Right lobe of liver (tissue), 6 donors: ENCODE measurements at regions not wholly inside any gene's neighbourhood (a gene's known extent, or its start where the extent isn't known, plus 50 kb on each side); places are given as distances from the start of the nearest gene placed in this dataset.

Experiments used
- ATAC-seq, 4 donors: fragments of 200-7000 bp; cut with Tn5 transposase; one replicate each; pipeline ENCODE4 v1.9.1; 2020; ENCODE audit warnings: mild to moderate bottlenecking in 4 of 4, moderate library complexity in 4 of 4
- DNase-seq, 3 donors: peaks; one replicate each; pipeline ENCODE4 v3.0.0-alpha.2; 2020
- H3K27ac ChIP-seq, 3 donors: fragments of 200-600 bp; one replicate each; pipeline ENCODE4 v1.8.0; 2022
- H3K27me3 ChIP-seq, 2 donors: fragments of 200-600 bp; one replicate each; pipeline ENCODE4 v1.8.0; 2022
- H3K36me3 ChIP-seq, 4 donors: fragments of 200-600 bp; sonication (generic) in 1 of 4; one replicate each; pipeline versions ENCODE4 v1.5.1 to v1.8.0; 2017 to 2022; ENCODE audit warnings: control low read depth in 1 of 4
- H3K4me1 ChIP-seq, 4 donors: fragments of 200-600 bp; sonication (generic) in 1 of 4; one replicate each; pipeline versions ENCODE4 v1.5.1 to v1.8.0; 2017 to 2022; ENCODE audit warnings: control low read depth in 1 of 4
- H3K4me3 ChIP-seq, 3 donors: fragments of 200-600 bp; one replicate each; pipeline ENCODE4 v1.8.0; 2022
- H3K9me3 ChIP-seq, 4 donors: fragments of 200-600 bp; sonication (generic) in 1 of 4; one replicate each; pipeline versions ENCODE4 v1.5.1 to v1.8.0; 2017 to 2022; ENCODE audit warnings: control low read depth in 1 of 4
- POLR2A ChIP-seq: fragments of 450-650 bp; IDR thresholded peaks from one replicate; pipeline ENCODE4 v1.6.1; 2017; ENCODE audit warnings: antibody characterized with exemption, mild to moderate bottlenecking
- WGBS: methylation state at CpG from one replicate; pipeline ENCODE4 v1.1.6; 2018; ENCODE audit warnings: low coverage, low lambda C conversion rate; ENCODE audit not compliant: insufficient coverage; ENCODE audit errors: missing lambda C conversion rate; 5-methylcytosine and 5-hydroxymethylcytosine counted together
- intact Hi-C, 2 donors: fragments of 100-400 bp; cut with DNase I; formaldehyde crosslinking; loops; one replicate each; pipeline versions ENCODE4 v1.11.2 to v1.14.1; 2022
- TF ChIP-seq, protein P1 (sequence below), 4 donors: fragments of 200-600 bp in 3 of 4; fragments of 450-650 bp in 1 of 4; IDR thresholded peaks; one replicate each; pipeline versions ENCODE4 v1.5.1 to v1.8.0; 2016 to 2022; ENCODE audit warnings: antibody characterized with exemption in 4 of 4, mild to moderate bottlenecking in 2 of 4
- donor health status: DM: no; HTN: yes; CAD: no.
- donor health status: DM: no; HTN: no; CAD: no.
- donor health status: DM: no; HTN: no; CAD: no.
- donor health status: DM: no; HTN: yes; CAD: no.
- donor health status: DM: no; HTN: yes; CAD: no.

DNA sequence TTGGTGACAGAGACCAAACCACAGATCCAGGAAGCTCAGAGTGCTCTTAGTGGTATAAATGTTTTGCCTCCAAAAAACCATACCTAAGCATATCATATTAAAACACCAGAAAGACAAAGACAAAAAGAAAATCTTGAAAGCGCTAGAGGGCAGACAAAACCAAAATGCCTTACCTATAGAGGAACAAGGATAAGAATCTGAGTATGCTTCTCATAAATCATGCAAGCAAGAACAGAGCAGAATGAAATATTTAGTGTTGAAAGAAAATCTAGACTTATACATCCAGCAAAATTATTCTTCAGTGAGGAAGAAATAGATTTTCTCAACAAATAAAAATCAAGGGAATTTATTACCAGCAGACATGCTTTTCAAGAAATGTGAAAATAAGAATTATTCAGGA lies 941.0 kb upstream of the INTU start:
- Histone ChIP-seq H3K36me3 (no peaks in the 10 kb centered on the region), H3K27ac (no peak overlapping the region), H3K4me3 (no peak overlapping the region), H3K4me1 (no peaks in the 10 kb centered on the region), H3K9me3 (no peaks in the 10 kb centered on the region), H3K27me3 (no peaks in the 10 kb centered on the region)
- WGBS = 50% methylated on average over 1 of the region's 1 CpG
- TF ChIP-seq POLR2A = no peak
- TF ChIP-seq, protein P1, sequence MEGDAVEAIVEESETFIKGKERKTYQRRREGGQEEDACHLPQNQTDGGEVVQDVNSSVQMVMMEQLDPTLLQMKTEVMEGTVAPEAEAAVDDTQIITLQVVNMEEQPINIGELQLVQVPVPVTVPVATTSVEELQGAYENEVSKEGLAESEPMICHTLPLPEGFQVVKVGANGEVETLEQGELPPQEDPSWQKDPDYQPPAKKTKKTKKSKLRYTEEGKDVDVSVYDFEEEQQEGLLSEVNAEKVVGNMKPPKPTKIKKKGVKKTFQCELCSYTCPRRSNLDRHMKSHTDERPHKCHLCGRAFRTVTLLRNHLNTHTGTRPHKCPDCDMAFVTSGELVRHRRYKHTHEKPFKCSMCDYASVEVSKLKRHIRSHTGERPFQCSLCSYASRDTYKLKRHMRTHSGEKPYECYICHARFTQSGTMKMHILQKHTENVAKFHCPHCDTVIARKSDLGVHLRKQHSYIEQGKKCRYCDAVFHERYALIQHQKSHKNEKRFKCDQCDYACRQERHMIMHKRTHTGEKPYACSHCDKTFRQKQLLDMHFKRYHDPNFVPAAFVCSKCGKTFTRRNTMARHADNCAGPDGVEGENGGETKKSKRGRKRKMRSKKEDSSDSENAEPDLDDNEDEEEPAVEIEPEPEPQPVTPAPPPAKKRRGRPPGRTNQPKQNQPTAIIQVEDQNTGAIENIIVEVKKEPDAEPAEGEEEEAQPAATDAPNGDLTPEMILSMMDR (IDR thresholded peaks at IDR 0.05) = no peak
- intact Hi-C loops = no loop called here
- DNase-seq = no peak
- ATAC-seq = no peak

DNA sequence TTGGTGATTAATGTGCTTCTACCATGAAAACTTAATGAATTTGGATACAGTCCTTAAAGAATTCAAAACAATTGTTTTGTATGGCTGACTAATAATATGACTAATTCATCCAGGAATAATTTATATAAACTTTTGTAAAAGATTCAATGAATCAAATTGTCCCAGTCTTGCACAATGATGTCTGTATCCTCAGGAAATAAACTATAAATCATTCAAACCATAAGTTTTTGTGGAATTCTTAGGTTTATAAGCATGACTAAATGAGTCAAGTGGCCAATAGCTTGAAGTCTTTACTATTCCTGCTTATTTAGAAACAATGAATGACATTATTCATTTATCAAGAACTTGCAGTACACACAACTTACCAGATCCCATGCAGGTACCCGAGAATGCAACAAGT lies 935.0 kb upstream of the INTU start:
- Histone ChIP-seq H3K4me1 (no peaks in the 10 kb centered on the region), H3K27ac (no peak overlapping the region), H3K27me3 (no peaks in the 10 kb centered on the region), H3K4me3 (no peak overlapping the region), H3K9me3 (no peaks in the 10 kb centered on the region), H3K36me3 (no peaks in the 10 kb centered on the region)
- TF ChIP-seq POLR2A = no peak
- TF ChIP-seq, protein P1 (IDR thresholded peaks at IDR 0.05) = no peak
- DNase-seq = no peak
- intact Hi-C loops = no loop called here
- ATAC-seq = no peak
- WGBS = 37% methylated on average over 1 of the region's 1 CpG

DNA sequence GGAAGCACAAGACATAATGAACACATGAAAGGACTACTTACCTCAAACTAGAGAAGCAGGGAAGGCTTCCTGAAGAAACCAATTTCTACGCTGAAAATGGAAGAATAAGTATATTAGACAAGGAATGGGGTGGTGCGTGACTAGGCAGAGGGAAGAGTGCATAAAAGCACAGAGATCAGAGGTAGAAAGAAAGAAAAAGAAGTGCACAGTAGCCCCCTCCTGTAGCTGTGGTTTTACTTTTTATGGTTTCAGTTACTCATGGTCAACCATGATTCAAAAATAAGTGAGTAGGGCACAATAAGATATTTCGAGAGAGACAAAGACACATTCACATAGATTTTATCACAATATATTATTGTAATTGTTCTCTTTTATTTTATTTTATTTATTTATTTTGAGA lies 934.5 kb upstream of the INTU start:
- TF ChIP-seq, protein P1 (IDR thresholded peaks at IDR 0.05) = no peak
- no peak for TF ChIP-seq POLR2A
- Histone ChIP-seq H3K4me1 (no peaks in the 10 kb centered on the region), H3K36me3 (no peaks in the 10 kb centered on the region), H3K27ac (no peak overlapping the region), H3K4me3 (no peak overlapping the region), H3K9me3 (no peaks in the 10 kb centered on the region), H3K27me3 (no peaks in the 10 kb centered on the region)
- 46% methylated on average over 3 of the region's 3 CpGs for WGBS
- intact Hi-C loops = no loop called here
- DNase-seq = no peak
- ATAC-seq = no peak

DNA sequence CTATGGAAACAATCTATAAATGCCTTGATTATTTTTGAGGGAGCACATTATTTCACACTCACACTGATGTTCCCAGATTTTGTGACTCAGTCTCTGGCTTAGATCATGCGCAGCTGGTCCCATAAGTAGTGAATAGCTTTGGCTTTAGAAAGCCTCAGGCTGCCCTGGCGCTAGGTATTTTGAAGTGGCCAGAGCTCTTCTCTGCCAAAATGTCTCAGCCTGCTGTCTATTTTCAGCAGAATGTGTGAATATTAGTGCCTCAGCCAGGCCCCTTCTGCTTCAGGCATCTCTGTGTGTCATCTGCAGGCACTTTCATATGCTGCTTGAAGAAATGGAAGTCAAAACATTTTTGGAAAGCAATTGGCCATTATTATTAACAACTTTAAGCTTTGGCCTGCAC lies 931.0 kb upstream of the INTU start:
- Histone ChIP-seq H3K9me3 (no peaks in the 10 kb centered on the region), H3K27ac (no peak overlapping the region), H3K36me3 (no peaks in the 10 kb centered on the region), H3K4me1 (no peaks in the 10 kb centered on the region), H3K4me3 (no peak overlapping the region), H3K27me3 (no peaks in the 10 kb centered on the region)
- intact Hi-C loops = no loop called here
- TF ChIP-seq, protein P1 (IDR thresholded peaks at IDR 0.05) = no peak
- TF ChIP-seq POLR2A = no peak
- 72% methylated on average over 2 of the region's 2 CpGs for WGBS
- no peak for ATAC-seq
- DNase-seq = no peak

DNA sequence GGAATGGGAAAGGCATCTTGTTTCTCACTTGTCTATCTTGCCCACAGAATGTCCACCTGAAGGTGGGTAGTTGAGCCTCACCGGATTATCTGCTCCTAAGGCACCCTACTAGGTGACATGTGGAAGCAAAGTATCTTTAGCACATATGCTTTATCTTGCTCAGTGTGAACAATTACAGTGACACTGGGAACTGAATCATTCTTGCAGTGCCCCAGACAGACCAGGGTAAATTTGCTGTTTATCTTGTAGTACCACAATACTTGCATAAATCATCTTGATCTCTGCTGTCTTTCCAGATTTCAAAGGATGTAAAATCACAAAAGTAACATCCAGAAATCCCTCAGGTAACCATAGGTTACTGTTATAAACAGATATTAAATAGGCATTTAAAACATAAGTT lies 930.0 kb upstream of the INTU start:
- TF ChIP-seq POLR2A = no peak
- TF ChIP-seq, protein P1 (IDR thresholded peaks at IDR 0.05) = no peak
- Histone ChIP-seq H3K27me3 (no peaks in the 10 kb centered on the region), H3K9me3 (no peaks in the 10 kb centered on the region), H3K36me3 (no peaks in the 10 kb centered on the region), H3K4me3 (no peak overlapping the region), H3K4me1 (no peaks in the 10 kb centered on the region), H3K27ac (no peak overlapping the region)
- intact Hi-C loops = no loop called here
- 44% methylated on average over 1 of the region's 1 CpG for WGBS
- ATAC-seq (no peak), DNase-seq (no peak)
